ENCODE measurements at regions not wholly inside any gene's neighbourhood (a gene's known extent, or its start where the extent isn't known, plus 50 kb on each side); places are given as distances from the start of the nearest gene placed in this dataset.

DNA sequence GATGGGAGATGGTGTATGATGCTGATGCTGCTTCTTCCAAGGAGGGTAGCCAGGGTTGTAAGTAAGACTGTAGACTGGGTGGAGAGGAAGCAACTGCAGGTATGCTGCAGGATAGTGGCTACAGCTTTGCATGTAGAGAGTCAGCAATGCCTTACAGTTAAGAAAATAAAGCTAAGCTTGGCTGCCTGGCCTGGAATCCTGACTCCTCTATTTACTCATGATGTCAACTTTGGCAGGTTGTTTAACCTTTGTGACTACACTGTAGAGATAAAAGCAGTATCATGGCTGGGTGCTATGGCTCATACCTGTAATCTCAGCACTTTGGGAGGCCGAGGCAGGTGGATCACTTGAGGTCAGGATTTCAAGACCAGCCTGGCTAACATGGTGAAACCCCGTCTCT lies 301.6 kb upstream of the RBFOX1 start:
- no peak for TF ChIP-seq POLR2AphosphoS5 (IDR thresholded peaks at IDR 0.05)
- TF ChIP-seq, protein P1, sequence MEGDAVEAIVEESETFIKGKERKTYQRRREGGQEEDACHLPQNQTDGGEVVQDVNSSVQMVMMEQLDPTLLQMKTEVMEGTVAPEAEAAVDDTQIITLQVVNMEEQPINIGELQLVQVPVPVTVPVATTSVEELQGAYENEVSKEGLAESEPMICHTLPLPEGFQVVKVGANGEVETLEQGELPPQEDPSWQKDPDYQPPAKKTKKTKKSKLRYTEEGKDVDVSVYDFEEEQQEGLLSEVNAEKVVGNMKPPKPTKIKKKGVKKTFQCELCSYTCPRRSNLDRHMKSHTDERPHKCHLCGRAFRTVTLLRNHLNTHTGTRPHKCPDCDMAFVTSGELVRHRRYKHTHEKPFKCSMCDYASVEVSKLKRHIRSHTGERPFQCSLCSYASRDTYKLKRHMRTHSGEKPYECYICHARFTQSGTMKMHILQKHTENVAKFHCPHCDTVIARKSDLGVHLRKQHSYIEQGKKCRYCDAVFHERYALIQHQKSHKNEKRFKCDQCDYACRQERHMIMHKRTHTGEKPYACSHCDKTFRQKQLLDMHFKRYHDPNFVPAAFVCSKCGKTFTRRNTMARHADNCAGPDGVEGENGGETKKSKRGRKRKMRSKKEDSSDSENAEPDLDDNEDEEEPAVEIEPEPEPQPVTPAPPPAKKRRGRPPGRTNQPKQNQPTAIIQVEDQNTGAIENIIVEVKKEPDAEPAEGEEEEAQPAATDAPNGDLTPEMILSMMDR (IDR thresholded peaks at IDR 0.05) = no peak
